ENCODE measurements at regions not wholly inside any gene's neighbourhood (a gene's known extent, or its start where the extent isn't known, plus 50 kb on each side); places are given as distances from the start of the nearest gene placed in this dataset.

DNA sequence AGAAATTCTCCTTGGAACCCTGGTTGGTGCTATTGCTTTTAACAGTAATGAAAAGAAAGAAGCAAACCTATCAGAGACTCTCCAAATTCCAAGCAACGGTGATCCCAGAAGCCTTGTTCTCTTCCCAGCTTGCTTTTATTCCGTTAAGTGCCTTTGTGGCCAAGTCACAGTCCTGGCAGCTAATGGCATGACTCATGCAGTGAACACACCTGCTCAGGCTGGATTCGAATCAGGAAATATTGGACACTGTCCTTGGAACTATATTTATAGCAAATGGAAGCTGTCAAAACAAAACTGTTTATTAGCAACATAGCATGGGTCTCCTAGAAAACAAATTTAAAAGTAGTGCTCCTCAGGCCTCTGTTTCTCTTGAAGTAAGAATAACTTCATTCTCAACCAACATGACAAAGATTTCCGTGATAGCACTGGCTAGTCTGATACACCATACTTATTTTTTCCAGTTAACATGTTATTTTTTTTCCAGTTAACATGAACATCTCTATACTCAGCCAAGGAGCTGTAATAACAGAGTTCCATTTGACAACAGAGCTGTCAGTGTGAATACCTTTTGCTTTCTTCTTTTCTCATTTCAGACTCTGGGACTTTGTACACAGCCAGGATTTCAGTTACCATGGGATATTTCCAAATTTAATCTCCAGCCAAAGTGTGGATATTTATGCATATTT is 502.4 kb downstream of the GADD45G start:
- DNase-seq (ENCODE audit: low spot score in 2 of 2, unreplicated experiment in 2 of 2), result no peak
- TF ChIP-seq, protein P1, sequence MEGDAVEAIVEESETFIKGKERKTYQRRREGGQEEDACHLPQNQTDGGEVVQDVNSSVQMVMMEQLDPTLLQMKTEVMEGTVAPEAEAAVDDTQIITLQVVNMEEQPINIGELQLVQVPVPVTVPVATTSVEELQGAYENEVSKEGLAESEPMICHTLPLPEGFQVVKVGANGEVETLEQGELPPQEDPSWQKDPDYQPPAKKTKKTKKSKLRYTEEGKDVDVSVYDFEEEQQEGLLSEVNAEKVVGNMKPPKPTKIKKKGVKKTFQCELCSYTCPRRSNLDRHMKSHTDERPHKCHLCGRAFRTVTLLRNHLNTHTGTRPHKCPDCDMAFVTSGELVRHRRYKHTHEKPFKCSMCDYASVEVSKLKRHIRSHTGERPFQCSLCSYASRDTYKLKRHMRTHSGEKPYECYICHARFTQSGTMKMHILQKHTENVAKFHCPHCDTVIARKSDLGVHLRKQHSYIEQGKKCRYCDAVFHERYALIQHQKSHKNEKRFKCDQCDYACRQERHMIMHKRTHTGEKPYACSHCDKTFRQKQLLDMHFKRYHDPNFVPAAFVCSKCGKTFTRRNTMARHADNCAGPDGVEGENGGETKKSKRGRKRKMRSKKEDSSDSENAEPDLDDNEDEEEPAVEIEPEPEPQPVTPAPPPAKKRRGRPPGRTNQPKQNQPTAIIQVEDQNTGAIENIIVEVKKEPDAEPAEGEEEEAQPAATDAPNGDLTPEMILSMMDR (IDR thresholded peaks at IDR 0.05; ENCODE audit: unreplicated experiment), result no peak
- Mint-ChIP-seq H3K9me3 (peaks cover 10% of the 10 kb centered on the region), H3K27me3 (ENCODE audit: low read depth) (peaks cover 2% of the 10 kb centered on the region), H3K4me1 (peaks cover 4% of the 10 kb centered on the region), H3K36me3 (no peaks in the 10 kb centered on the region), H3K4me3 (no peak overlapping the region), H3K27ac (no peak overlapping the region)

DNA sequence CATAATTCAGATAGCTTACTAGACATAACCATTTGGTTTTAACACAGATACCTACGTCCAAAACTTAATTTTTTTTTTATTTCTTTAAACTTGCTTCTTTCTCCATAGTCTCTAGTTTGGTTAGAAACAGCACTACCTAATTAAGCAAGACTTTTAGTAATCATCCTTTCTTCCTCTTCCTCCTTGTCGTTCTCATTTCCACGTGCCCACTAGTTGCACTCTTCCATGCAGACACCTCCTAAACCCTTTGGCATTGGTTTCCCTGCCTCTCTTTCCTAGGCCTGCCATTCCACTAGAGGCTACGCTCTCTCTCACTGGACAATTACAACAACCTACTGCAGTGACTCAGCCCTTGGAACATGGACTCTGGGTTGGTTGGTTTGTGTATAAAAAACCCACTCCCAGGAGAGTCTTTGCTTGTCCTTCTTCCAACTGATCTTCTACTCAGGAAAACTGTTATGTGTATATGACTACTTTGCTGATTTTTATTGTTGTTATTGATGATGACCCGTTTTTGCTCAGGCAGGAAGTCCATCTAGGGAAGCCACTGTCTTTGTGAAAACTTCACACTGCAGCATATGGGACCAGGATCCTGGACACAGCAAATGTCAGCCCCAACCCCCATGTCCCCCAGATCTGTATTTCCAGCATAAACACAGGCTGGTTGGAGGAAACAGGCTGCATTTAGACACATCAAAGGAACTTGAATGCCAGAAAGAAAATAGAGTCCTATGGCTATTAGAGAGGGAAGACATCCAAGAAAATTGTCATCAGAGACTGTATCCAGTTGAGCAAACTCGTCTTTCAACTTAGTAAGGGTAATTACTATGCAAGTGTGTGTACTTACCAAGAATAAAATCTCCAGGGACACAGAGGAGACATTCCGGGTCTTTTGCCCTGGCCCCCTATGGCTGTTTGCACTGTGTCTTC is 503.2 kb downstream of the GADD45G start:
- no peaks in the 10 kb centered on the region for H3K36me3 Mint-ChIP-seq
- no peak for DNase-seq (ENCODE audit: low spot score in 2 of 2, unreplicated experiment in 2 of 2)
- H3K4me3 Mint-ChIP-seq, result no peak overlapping the region
- H3K9me3 Mint-ChIP-seq, result peaks cover 10% of the 10 kb centered on the region
- TF ChIP-seq, protein P1 (IDR thresholded peaks at IDR 0.05; ENCODE audit: unreplicated experiment), result no peak
- H3K27me3 Mint-ChIP-seq (ENCODE audit: low read depth), result peaks cover 2% of the 10 kb centered on the region
- peaks cover 3% of the 10 kb centered on the region for H3K4me1 Mint-ChIP-seq
- H3K27ac Mint-ChIP-seq, result no peak overlapping the region

GRCh38 chr9:90112788-90113187 is 508.0 kb downstream of the GADD45G start:
- no peak for DNase-seq (ENCODE audit: low spot score in 2 of 2, unreplicated experiment in 2 of 2)
- Mint-ChIP-seq H3K27ac (no peak overlapping the region), H3K4me1 (no peaks in the 10 kb centered on the region), H3K36me3 (no peaks in the 10 kb centered on the region), H3K4me3 (no peak overlapping the region), H3K27me3 (ENCODE audit: low read depth) (peaks cover 3% of the 10 kb centered on the region), H3K9me3 (peaks cover 10% of the 10 kb centered on the region)
- TF ChIP-seq, protein P1 (IDR thresholded peaks at IDR 0.05; ENCODE audit: unreplicated experiment), result no peak

GRCh38 chr9:90114641-90115425 is 510.0 kb downstream of the GADD45G start:
- Mint-ChIP-seq H3K27me3 (ENCODE audit: low read depth) (peaks cover 8% of the 10 kb centered on the region), H3K4me3 (no peak overlapping the region), H3K9me3 (peaks cover 3% of the 10 kb centered on the region), H3K4me1 (no peaks in the 10 kb centered on the region), H3K27ac (no peak overlapping the region), H3K36me3 (no peaks in the 10 kb centered on the region)
- TF ChIP-seq, protein P1 (IDR thresholded peaks at IDR 0.05; ENCODE audit: unreplicated experiment), result no peak
- no peak for DNase-seq (ENCODE audit: low spot score in 2 of 2, unreplicated experiment in 2 of 2)

DNA sequence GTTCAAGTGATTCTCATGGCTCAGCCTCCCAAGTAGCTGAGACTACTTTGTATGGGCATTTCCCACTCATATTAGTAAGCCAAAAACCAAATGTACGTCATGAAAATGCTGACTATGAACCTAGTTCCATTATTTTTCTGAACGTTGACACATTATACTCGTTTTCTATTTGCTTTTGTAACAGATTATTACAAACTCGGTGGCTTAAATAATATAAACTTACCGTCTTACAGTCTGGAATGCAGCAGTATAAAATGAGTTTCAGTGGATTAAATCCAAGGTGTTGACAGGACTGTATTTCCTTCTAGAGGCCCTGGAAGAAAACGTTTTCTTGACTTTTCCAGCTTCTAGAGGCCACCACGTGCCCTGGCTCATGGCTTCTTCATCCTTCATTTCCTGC is 517.0 kb downstream of the GADD45G start:
- Mint-ChIP-seq H3K4me1 (no peaks in the 10 kb centered on the region), H3K27ac (no peak overlapping the region), H3K27me3 (ENCODE audit: low read depth) (peaks cover 14% of the 10 kb centered on the region), H3K4me3 (no peak overlapping the region), H3K36me3 (peaks cover 3% of the 10 kb centered on the region), H3K9me3 (peaks cover 6% of the 10 kb centered on the region)
- TF ChIP-seq, protein P1 (IDR thresholded peaks at IDR 0.05; ENCODE audit: unreplicated experiment), result no peak
- no peak for DNase-seq (ENCODE audit: low spot score in 2 of 2, unreplicated experiment in 2 of 2)

All from mesothelial cell of epicardium (in vitro differentiated cells).